H1 (cell line): ENCODE measurements at regions not wholly inside any gene's neighbourhood (a gene's known extent, or its start where the extent isn't known, plus 50 kb on each side); places are given as distances from the start of the nearest gene placed in this dataset.

ENCODE experiments used
- CBX5 ChIP-seq: fragments of 300-800, 300-1000 bp; sonication (generic); IDR thresholded peaks from 2 replicates; pipeline ENCODE4 v1.7.1; 2016; ENCODE audit warnings: antibody characterized with exemption, low read length, low read depth
- CHD7 ChIP-seq: fragments of 300-600 bp; sonication (generic); IDR thresholded peaks from 2 replicates; pipeline ENCODE4 v1.7.1; 2012; ENCODE audit warnings: low read length, moderate library complexity, mild to moderate bottlenecking, inconsistent platforms; ENCODE audit not compliant: insufficient replicate concordance
- MAFK ChIP-seq: IDR thresholded peaks from 2 replicates; pipeline ENCODE4 v1.6.1; 2012; ENCODE audit warnings: low read depth, mild to moderate bottlenecking, improper control_type of control experiment, low read length
- NANOG ChIP-seq: IDR thresholded peaks from 2 replicates; pipeline ENCODE4 v1.6.1; 2011; ENCODE audit warnings: low read length, low read depth, mild to moderate bottlenecking, inconsistent platforms; ENCODE audit not compliant: insufficient read depth, poor library complexity, severe bottlenecking
- RNF2 ChIP-seq: fragments of 200-900, 300-1000 bp; sonication (generic); IDR thresholded peaks from 2 replicates; pipeline ENCODE4 v1.7.1; 2016; ENCODE audit warnings: borderline replicate concordance, low read depth, mild to moderate bottlenecking, antibody characterized with exemption, low read length; ENCODE audit not compliant: poor library complexity, severe bottlenecking; ENCODE audit errors: missing control alignments
- SP1 ChIP-seq: IDR thresholded peaks from 2 replicates; pipeline ENCODE4 v1.6.1; 2011; ENCODE audit warnings: low read depth, low read length
- SP4 ChIP-seq: IDR thresholded peaks from 2 replicates; pipeline ENCODE4 v1.6.1; 2012; ENCODE audit warnings: low read length, inconsistent platforms
- SRF ChIP-seq: IDR thresholded peaks from 2 replicates; pipeline ENCODE4 v1.6.1; 2011; ENCODE audit warnings: mild to moderate bottlenecking, low read depth, low read length, moderate library complexity

DNA sequence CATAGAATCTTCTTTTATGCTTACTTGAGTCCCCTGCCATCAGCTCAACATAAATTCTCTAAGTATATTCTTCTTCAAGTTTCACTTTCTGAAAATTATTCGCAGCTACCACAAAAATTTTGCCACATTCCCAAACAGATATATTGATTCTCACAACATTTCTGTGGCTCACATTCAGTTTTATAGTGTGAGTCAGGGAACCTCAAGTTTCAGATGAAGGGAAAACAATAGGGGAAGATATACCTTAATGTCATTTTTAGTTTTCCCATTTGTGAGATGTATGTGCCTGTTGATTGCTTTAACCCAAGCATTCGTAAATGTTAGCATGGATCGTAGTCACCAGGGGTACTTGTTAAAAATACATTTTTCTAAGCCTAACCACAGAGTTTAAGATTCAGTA is 465.8 kb downstream of the CCER1 start (continued):
- no peak for TF ChIP-seq CHD7
- TF ChIP-seq SP1: no peak
- no peak for TF ChIP-seq CBX5
- no peak for TF ChIP-seq MAFK
- TF ChIP-seq SP4: no peak
- no peak for TF ChIP-seq SRF
- TF ChIP-seq NANOG: no peak
- TF ChIP-seq RNF2: no peak
